Glomerular endothelial cell (primary cell): ENCODE measurements at regions not wholly inside any gene's neighbourhood (a gene's known extent, or its start where the extent isn't known, plus 50 kb on each side); places are given as distances from the start of the nearest gene placed in this dataset.
"Not testable (repeated sequence)": the region's sequence is repeated elsewhere in the genome, so short reads cannot be mapped to it uniquely, and the experiment has no call there.

Experiments used
- DNase-seq: peaks from one replicate; pipeline ENCODE4 v3.0.0-alpha.2; 2011; ENCODE audit warnings: low read depth, low spot score; ENCODE audit errors: extremely low read depth

GRCh38 chr5:154626876-154627557 is 128.2 kb upstream of the LARP1 start:
- DNase-seq, result no peak

- no peak for DNase-seq
Measured at GRCh38 chr5:154625031-154625430, 130.1 kb upstream of the LARP1 start.

- no peak for DNase-seq
Measured at GRCh38 chr5:154624341-154624740, 130.8 kb upstream of the LARP1 start.

- no peak for DNase-seq
Measured at GRCh38 chr5:154620411-154620810, 134.8 kb upstream of the LARP1 start.

GRCh38 chr5:154618696-154619095 is 136.5 kb upstream of the LARP1 start:
- DNase-seq, result no peak

GRCh38 chr5:154614595-154614994 is 136.6 kb upstream of the HAND1 start:
- DNase-seq, result no peak

GRCh38 chr5:154614125-154614524 is 136.1 kb upstream of the HAND1 start:
- DNase-seq, result no peak

GRCh38 chr5:154612666-154613065 is 134.6 kb upstream of the HAND1 start:
- DNase-seq, result no peak

- no peak for DNase-seq
Measured at GRCh38 chr5:154611341-154611767, 133.3 kb upstream of the HAND1 start.

GRCh38 chr5:154610321-154611154 is 132.5 kb upstream of the HAND1 start:
- peak; percentile 33 for DNase-seq

GRCh38 chr5:154609251-154609650 is 131.2 kb upstream of the HAND1 start:
- DNase-seq, result no peak

GRCh38 chr5:154608531-154609011 is 130.5 kb upstream of the HAND1 start:
- no peak for DNase-seq

- DNase-seq, result no peak
Measured at GRCh38 chr5:154607746-154608145, 129.7 kb upstream of the HAND1 start.

- DNase-seq, result no peak
Measured at GRCh38 chr5:154606246-154606645, 128.2 kb upstream of the HAND1 start.

- DNase-seq, result no peak
Measured at GRCh38 chr5:154603953-154604679, 126.1 kb upstream of the HAND1 start.

GRCh38 chr5:154603485-154603884 is 125.5 kb upstream of the HAND1 start:
- DNase-seq, result no peak

- no peak for DNase-seq
Measured at GRCh38 chr5:154603011-154603410, 125.0 kb upstream of the HAND1 start.

- no peak for DNase-seq
Measured at GRCh38 chr5:154601014-154601413, 123.0 kb upstream of the HAND1 start.

GRCh38 chr5:154598021-154598420 is 120.0 kb upstream of the HAND1 start:
- DNase-seq, result no peak

- DNase-seq, result not testable (repeated sequence)
Measured at GRCh38 chr5:154596844-154597243, 118.8 kb upstream of the HAND1 start.

GRCh38 chr5:154595662-154596061 is 117.6 kb upstream of the HAND1 start:
- no peak for DNase-seq
